Neural cell (in vitro differentiated cells): ENCODE measurements at regions not wholly inside any gene's neighbourhood (a gene's known extent, or its start where the extent isn't known, plus 50 kb on each side); places are given as distances from the start of the nearest gene placed in this dataset.

ENCODE experiments used
- H2AFZ ChIP-seq: fragments of 200-600, 300-800 bp; sonication (generic), shearing (Covaris generic); 2 replicates; pipeline ENCODE4 v1.6.0; 2014; ENCODE audit warnings: low read depth, mild to moderate bottlenecking, antibody characterized with exemption, low read length, moderate library complexity
- H3F3A ChIP-seq: fragments of 200-600 bp; shearing (Covaris generic); 2 replicates; pipeline ENCODE4 v1.6.1; 2016; ENCODE audit warnings: mild to moderate bottlenecking, moderate library complexity, mixed read lengths, antibody characterized with exemption, low read length; ENCODE audit not compliant: insufficient read depth, poor library complexity, severe bottlenecking
- H3K27ac ChIP-seq: fragments of 200-600, 300-800 bp; sonication (generic), shearing (Covaris generic); 2 replicates; pipeline ENCODE4 v1.5.1; 2014; ENCODE audit warnings: mild to moderate bottlenecking, low read length, moderate library complexity
- H3K27me3 ChIP-seq: fragments of 300-800, 200-600 bp; sonication (generic), shearing (Covaris generic); 2 replicates; pipeline ENCODE4 v1.6.0; 2014; ENCODE audit warnings: mild to moderate bottlenecking, low read depth, low read length, moderate library complexity; ENCODE audit not compliant: insufficient read depth
- H3K36me3 ChIP-seq: fragments of 300-800, 200-600 bp; sonication (generic), shearing (Covaris generic); 2 replicates; pipeline ENCODE4 v1.5.1; 2014; ENCODE audit warnings: mild to moderate bottlenecking, antibody characterized with exemption, low read length, moderate library complexity; ENCODE audit not compliant: insufficient read depth
- H3K4me2 ChIP-seq: fragments of 300-800, 200-600 bp; sonication (generic), shearing (Covaris generic); 2 replicates; pipeline ENCODE4 v1.6.0; 2014; ENCODE audit warnings: mild to moderate bottlenecking, low read length
- H3K4me3 ChIP-seq: fragments of 300-800, 200-600 bp; sonication (generic), shearing (Covaris generic); 2 replicates; pipeline ENCODE4 v1.5.1; 2014; ENCODE audit warnings: mild to moderate bottlenecking, low read length, moderate library complexity
- H3K79me2 ChIP-seq: fragments of 200-600 bp; shearing (Covaris generic); replicated peaks from 2 replicates; pipeline ENCODE4 v1.6.0; 2014; ENCODE audit warnings: mild to moderate bottlenecking, low read length, moderate library complexity; ENCODE audit not compliant: insufficient read depth
- H3K9ac ChIP-seq: fragments of 300-800, 200-600 bp; sonication (generic), shearing (Covaris generic); 2 replicates; pipeline ENCODE4 v1.6.1; 2016; ENCODE audit warnings: mild to moderate bottlenecking, low read length, mixed read lengths
- H3K9me2 ChIP-seq: fragments of 200-600 bp; shearing (Covaris generic); 2 replicates; pipeline ENCODE4 v1.6.1; 2016; ENCODE audit warnings: mild to moderate bottlenecking, low read length, mixed read lengths; ENCODE audit not compliant: insufficient read depth
- H3K9me3 ChIP-seq: fragments of 200-600, 300-800 bp; sonication (generic), shearing (Covaris generic); 2 replicates; pipeline ENCODE4 v1.6.1; 2016; ENCODE audit warnings: mild to moderate bottlenecking, mixed run types, low read length, moderate library complexity, mixed read lengths
- H4K20me1 ChIP-seq: fragments of 200-600 bp; shearing (Covaris generic); 2 replicates; pipeline ENCODE4 v1.6.1; 2016; ENCODE audit warnings: mild to moderate bottlenecking, mixed run types; ENCODE audit not compliant: insufficient read depth
- CTCF ChIP-seq: fragments of 450-650 bp; IDR thresholded peaks from 2 replicates; pipeline ENCODE4 v1.5.1; 2014; ENCODE audit warnings: antibody characterized with exemption, mild to moderate bottlenecking, moderate library complexity; ENCODE audit not compliant: poor library complexity, severe bottlenecking
- EP300 ChIP-seq: fragments of 450-650 bp; conservative IDR thresholded peaks from 2 replicates; pipeline ENCODE4 v1.6.1; 2014; ENCODE audit warnings: antibody characterized with exemption, mild to moderate bottlenecking, moderate library complexity; ENCODE audit not compliant: poor library complexity, severe bottlenecking
- EZH2 ChIP-seq: fragments of 200-600, 300-800 bp; shearing (Covaris generic), sonication (generic); IDR thresholded peaks from 2 replicates; pipeline ENCODE4 v1.6.1; 2014; ENCODE audit warnings: antibody characterized with exemption, low read length, borderline replicate concordance, mild to moderate bottlenecking; ENCODE audit not compliant: insufficient read depth, poor library complexity, severe bottlenecking
- MXI1 ChIP-seq: fragments of 450-650 bp; conservative IDR thresholded peaks from 2 replicates; pipeline ENCODE4 v1.6.1; 2014; ENCODE audit warnings: antibody characterized with exemption, mild to moderate bottlenecking; ENCODE audit not compliant: poor library complexity, severe bottlenecking
- POLR2AphosphoS5 ChIP-seq: IDR thresholded peaks from 2 replicates; pipeline ENCODE4 v1.6.1; 2012
- RAD21 ChIP-seq: fragments of 450-650 bp; conservative IDR thresholded peaks from 2 replicates; pipeline ENCODE4 v1.6.1; 2014; ENCODE audit warnings: antibody characterized with exemption, mild to moderate bottlenecking, moderate library complexity
- REST ChIP-seq: IDR thresholded peaks from 2 replicates; pipeline ENCODE4 v1.6.1; 2012; ENCODE audit warnings: borderline replicate concordance
- SMC3 ChIP-seq: fragments of 450-650 bp; conservative IDR thresholded peaks from 2 replicates; pipeline ENCODE4 v1.6.1; 2014; ENCODE audit warnings: antibody characterized with exemption, mild to moderate bottlenecking, moderate library complexity; ENCODE audit not compliant: poor library complexity
- TAF1 ChIP-seq: IDR thresholded peaks from 2 replicates; pipeline ENCODE4 v1.6.1; 2012; ENCODE audit warnings: low read depth

- Histone ChIP-seq H3K4me2 (no peak overlapping the region), H3K9me2 (no peaks in the 10 kb centered on the region), H3K27me3 (peaks cover 5% of the 10 kb centered on the region), H3K79me2 (no peaks in the 10 kb centered on the region), H3K4me3 (no peak overlapping the region), H3K36me3 (no peaks in the 10 kb centered on the region), H4K20me1 (no peaks in the 10 kb centered on the region), H3K27ac (no peak overlapping the region), H3F3A (no peaks in the 10 kb centered on the region), H3K9ac (no peak overlapping the region), H2AFZ (no peak overlapping the region), H3K9me3 (no peaks in the 10 kb centered on the region)
- TF ChIP-seq TAF1 (no peak), POLR2AphosphoS5 (no peak), RAD21 (no peak), CTCF (no peak), REST (no peak), MXI1 (no peak), EZH2 (no peak), SMC3 (no peak)
Observed at GRCh38 chr9:16316456-16316855, 554.0 kb downstream of the BNC2 start.

GRCh38 chr9:16316911-16317817 is 553.3 kb downstream of the BNC2 start:
- Histone ChIP-seq H3K27me3 (peaks cover 5% of the 10 kb centered on the region), H3K36me3 (no peaks in the 10 kb centered on the region), H3K4me3 (no peak overlapping the region), H3F3A (no peaks in the 10 kb centered on the region), H3K27ac (no peak overlapping the region), H3K4me2 (no peak overlapping the region), H3K9me3 (no peaks in the 10 kb centered on the region), H2AFZ (no peak overlapping the region), H4K20me1 (no peaks in the 10 kb centered on the region), H3K79me2 (no peaks in the 10 kb centered on the region), H3K9ac (no peak overlapping the region), H3K9me2 (no peaks in the 10 kb centered on the region)
- no peak for TF ChIP-seq SMC3
- no peak for TF ChIP-seq EZH2
- no peak for TF ChIP-seq REST
- TF ChIP-seq EP300, result no peak
- TF ChIP-seq RAD21, result no peak
- TF ChIP-seq MXI1, result no peak
- no peak for TF ChIP-seq POLR2AphosphoS5
- TF ChIP-seq TAF1, result no peak
- no peak for TF ChIP-seq CTCF
